ENCODE measurements at regions not wholly inside any gene's neighbourhood (a gene's known extent, or its start where the extent isn't known, plus 50 kb on each side); places are given as distances from the start of the nearest gene placed in this dataset.

DNA sequence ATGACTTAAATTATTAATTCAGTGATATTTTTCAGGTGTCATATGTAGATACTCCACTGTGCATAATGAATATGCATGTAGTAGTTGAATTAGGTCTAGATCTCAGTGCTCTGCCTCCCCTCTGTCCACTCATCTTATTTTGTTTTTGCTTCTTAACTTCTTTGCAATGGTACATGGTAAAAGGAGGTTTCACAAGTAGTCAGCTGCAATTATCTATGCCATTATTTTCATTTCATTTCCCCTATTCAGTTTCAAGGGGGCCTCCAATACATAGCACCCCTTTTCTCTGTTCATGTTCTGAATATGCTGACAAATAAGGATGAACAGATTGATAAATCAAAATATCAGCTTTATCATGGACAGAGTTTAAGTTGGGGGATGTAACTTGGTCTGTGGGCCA lies 511.6 kb upstream of the ZNF608 start:
- TF ChIP-seq TEAD4 (IDR thresholded peaks at IDR 0.05) (no peak), EGR1 (IDR thresholded peaks at IDR 0.05) (no peak)
- TF ChIP-seq, protein P1, sequence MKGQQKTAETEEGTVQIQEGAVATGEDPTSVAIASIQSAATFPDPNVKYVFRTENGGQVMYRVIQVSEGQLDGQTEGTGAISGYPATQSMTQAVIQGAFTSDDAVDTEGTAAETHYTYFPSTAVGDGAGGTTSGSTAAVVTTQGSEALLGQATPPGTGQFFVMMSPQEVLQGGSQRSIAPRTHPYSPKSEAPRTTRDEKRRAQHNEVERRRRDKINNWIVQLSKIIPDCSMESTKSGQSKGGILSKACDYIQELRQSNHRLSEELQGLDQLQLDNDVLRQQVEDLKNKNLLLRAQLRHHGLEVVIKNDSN (IDR thresholded peaks at IDR 0.05) = no peak

DNA sequence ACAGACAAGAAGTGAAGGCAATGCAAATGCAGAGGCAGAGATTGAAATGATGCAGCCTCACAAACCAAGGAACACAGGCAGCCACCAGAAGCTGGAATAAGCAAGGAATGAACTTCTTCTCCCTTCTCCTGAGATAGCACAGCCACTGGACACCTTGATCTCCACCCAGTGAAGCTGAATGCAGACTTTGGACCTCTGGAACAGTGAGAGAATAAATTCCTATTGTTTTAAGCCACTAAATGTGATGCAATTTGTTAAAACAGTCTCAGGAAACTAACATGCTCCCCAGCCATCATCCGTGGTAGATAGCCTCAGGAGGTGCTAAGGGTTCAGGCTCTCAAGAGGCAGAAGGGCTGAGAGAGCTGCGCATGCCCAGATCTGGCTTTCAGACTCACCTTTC lies 512.2 kb upstream of the ZNF608 start:
- no peak for TF ChIP-seq EP300 (IDR thresholded peaks at IDR 0.05; ENCODE audit: borderline replicate concordance)
- TF ChIP-seq TCF12 (IDR thresholded peaks at IDR 0.05; ENCODE audit: low read depth) = no peak
- TF ChIP-seq NFIC (IDR thresholded peaks at IDR 0.05) = no peak
- TF ChIP-seq CREB1 (IDR thresholded peaks at IDR 0.05; ENCODE audit: low read depth) = no peak
- TF ChIP-seq TAF1 (IDR thresholded peaks at IDR 0.05; ENCODE audit: low read depth) = no peak
- TF ChIP-seq ZBTB7A (IDR thresholded peaks at IDR 0.05; ENCODE audit: low read depth) = no peak
- TF ChIP-seq FOXM1 (IDR thresholded peaks at IDR 0.05; ENCODE audit: borderline replicate concordance, low read depth) = no peak
- no peak for TF ChIP-seq CEBPB (IDR thresholded peaks at IDR 0.05)
- TF ChIP-seq RAD21 (IDR thresholded peaks at IDR 0.05; ENCODE audit: low read depth) = no peak
- TF ChIP-seq EGR1 (IDR thresholded peaks at IDR 0.05) = no peak
- TF ChIP-seq, protein P2, sequence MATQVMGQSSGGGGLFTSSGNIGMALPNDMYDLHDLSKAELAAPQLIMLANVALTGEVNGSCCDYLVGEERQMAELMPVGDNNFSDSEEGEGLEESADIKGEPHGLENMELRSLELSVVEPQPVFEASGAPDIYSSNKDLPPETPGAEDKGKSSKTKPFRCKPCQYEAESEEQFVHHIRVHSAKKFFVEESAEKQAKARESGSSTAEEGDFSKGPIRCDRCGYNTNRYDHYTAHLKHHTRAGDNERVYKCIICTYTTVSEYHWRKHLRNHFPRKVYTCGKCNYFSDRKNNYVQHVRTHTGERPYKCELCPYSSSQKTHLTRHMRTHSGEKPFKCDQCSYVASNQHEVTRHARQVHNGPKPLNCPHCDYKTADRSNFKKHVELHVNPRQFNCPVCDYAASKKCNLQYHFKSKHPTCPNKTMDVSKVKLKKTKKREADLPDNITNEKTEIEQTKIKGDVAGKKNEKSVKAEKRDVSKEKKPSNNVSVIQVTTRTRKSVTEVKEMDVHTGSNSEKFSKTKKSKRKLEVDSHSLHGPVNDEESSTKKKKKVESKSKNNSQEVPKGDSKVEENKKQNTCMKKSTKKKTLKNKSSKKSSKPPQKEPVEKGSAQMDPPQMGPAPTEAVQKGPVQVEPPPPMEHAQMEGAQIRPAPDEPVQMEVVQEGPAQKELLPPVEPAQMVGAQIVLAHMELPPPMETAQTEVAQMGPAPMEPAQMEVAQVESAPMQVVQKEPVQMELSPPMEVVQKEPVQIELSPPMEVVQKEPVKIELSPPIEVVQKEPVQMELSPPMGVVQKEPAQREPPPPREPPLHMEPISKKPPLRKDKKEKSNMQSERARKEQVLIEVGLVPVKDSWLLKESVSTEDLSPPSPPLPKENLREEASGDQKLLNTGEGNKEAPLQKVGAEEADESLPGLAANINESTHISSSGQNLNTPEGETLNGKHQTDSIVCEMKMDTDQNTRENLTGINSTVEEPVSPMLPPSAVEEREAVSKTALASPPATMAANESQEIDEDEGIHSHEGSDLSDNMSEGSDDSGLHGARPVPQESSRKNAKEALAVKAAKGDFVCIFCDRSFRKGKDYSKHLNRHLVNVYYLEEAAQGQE (IDR thresholded peaks at IDR 0.05; ENCODE audit: low read depth) = no peak
- TF ChIP-seq TEAD4 (IDR thresholded peaks at IDR 0.05) = no peak
- TF ChIP-seq, protein P1 (IDR thresholded peaks at IDR 0.05) = no peak
- TF ChIP-seq, protein P3, sequence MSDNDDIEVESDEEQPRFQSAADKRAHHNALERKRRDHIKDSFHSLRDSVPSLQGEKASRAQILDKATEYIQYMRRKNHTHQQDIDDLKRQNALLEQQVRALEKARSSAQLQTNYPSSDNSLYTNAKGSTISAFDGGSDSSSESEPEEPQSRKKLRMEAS (IDR thresholded peaks at IDR 0.05) = no peak
- TF ChIP-seq YY1 (IDR thresholded peaks at IDR 0.05; ENCODE audit: low read depth) = no peak

DNA sequence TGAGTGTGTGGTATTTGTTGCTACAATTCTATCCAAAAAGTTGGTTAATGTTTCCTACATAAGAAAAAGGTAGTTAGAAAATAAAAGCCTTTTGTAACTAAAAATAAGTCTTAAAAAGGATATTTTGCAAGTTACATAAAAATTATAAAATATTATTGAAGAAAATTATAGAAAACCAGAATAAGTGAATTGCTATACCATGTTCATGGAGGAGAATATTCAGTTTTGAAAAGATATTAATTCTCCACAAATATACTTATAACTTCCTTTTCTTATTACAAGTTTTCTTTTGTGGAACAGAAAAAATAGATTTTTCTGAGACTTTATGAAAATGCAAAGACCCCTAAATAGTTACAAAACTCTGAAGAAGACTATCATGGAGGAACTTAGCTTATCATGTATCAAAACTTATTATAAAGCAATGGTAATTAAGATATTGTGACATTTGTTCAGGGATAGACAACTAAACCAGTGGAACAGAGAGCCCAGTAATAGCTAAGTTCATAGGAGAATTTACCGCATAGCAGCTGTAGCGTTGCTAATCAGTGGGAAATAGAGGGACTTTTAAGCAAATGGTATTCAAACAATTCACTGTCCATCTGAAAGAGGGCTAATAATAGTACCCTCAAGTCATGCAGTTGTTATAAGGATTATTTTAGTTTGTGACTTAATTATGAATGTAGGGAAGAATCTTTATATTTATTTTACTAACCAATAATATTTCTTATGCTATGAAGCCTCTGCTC lies 515.2 kb upstream of the ZNF608 start:
- TF ChIP-seq TEAD4 (IDR thresholded peaks at IDR 0.05) (no peak), CREB1 (IDR thresholded peaks at IDR 0.05; ENCODE audit: low read depth) (no peak), FOXM1 (IDR thresholded peaks at IDR 0.05; ENCODE audit: borderline replicate concordance, low read depth) (no peak), RAD21 (IDR thresholded peaks at IDR 0.05; ENCODE audit: low read depth) (no peak), EP300 (IDR thresholded peaks at IDR 0.05; ENCODE audit: borderline replicate concordance) (no peak), CEBPB (IDR thresholded peaks at IDR 0.05) (no peak)

DNA sequence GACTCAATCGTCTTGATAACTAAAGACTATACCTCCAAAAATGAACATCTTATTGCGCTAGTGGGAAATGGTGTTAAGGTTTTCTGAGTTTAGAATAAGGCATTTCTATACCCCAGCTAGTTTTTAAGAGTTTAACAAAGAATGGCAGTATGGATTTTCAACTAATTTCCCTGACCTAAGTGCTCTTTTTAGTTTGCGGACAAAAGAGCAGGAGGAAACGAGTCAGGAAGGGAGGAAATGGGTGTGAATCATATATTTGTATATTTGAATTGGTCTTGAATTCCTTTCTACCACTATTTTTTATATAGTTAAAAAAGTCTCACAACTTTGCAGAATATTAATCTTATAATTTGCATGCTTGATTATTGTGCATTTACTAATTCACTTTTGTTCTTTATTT lies 516.3 kb upstream of the ZNF608 start:
- no peak for TF ChIP-seq EGR1 (IDR thresholded peaks at IDR 0.05)
- no peak for TF ChIP-seq TAF1 (IDR thresholded peaks at IDR 0.05; ENCODE audit: low read depth)
- TF ChIP-seq EP300 (IDR thresholded peaks at IDR 0.05; ENCODE audit: borderline replicate concordance) = no peak
- TF ChIP-seq, protein P2 (IDR thresholded peaks at IDR 0.05; ENCODE audit: low read depth) = no peak
- no peak for TF ChIP-seq CREB1 (IDR thresholded peaks at IDR 0.05; ENCODE audit: low read depth)
- TF ChIP-seq NFIC (IDR thresholded peaks at IDR 0.05) = no peak
- no peak for TF ChIP-seq CEBPB (IDR thresholded peaks at IDR 0.05)
- TF ChIP-seq, protein P1 (IDR thresholded peaks at IDR 0.05) = no peak
- no peak for TF ChIP-seq ZBTB7A (IDR thresholded peaks at IDR 0.05; ENCODE audit: low read depth)
- TF ChIP-seq, protein P3 (IDR thresholded peaks at IDR 0.05) = no peak
- TF ChIP-seq TEAD4 (IDR thresholded peaks at IDR 0.05) = no peak
- no peak for TF ChIP-seq YY1 (IDR thresholded peaks at IDR 0.05; ENCODE audit: low read depth)
- no peak for TF ChIP-seq RAD21 (IDR thresholded peaks at IDR 0.05; ENCODE audit: low read depth)
- no peak for TF ChIP-seq FOXM1 (IDR thresholded peaks at IDR 0.05; ENCODE audit: borderline replicate concordance, low read depth)

DNA sequence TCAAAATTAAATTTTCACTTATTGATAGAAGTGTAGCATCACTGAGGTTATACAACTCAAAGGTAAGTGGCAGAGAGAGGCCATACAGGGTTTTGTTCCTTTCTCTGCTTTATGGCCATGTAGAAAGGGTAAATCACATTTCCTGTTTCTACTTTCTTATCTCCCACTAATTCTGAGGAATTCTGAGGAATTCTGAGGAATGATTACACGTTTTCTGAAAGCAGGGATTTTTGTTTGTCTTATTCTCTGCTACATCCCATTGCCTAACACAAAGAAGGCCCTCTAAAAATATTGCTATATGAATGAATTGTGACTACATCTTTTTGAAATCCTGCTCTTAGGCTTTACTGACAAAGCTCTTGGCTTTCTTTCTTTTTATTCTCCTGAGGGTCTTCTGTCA lies 516.9 kb upstream of the ZNF608 start:
- TF ChIP-seq ZBTB7A (IDR thresholded peaks at IDR 0.05; ENCODE audit: low read depth) (no peak), TEAD4 (IDR thresholded peaks at IDR 0.05) (no peak)
- TF ChIP-seq, protein P3 (IDR thresholded peaks at IDR 0.05) = no peak
